Heart right ventricle (tissue), 16 donors: ENCODE measurements at regions not wholly inside any gene's neighbourhood (a gene's known extent, or its start where the extent isn't known, plus 50 kb on each side); places are given as distances from the start of the nearest gene placed in this dataset.
"Not testable (repeated sequence)": the region's sequence is repeated elsewhere in the genome, so short reads cannot be mapped to it uniquely, and the experiment has no call there.

Source experiments
- ATAC-seq, 8 donors: fragments of 200-7000 bp; cut with Tn5 transposase; one replicate each; pipeline ENCODE4 v1.9.1; 2020; ENCODE audit warnings: mild to moderate bottlenecking in 8 of 8, moderate library complexity in 8 of 8, moderate number of reproducible peaks in 1 of 8
- DNase-seq, 2 donors: peaks; one replicate each; pipeline ENCODE4 v3.0.0-alpha.2; 2020
- H3K27ac ChIP-seq, 10 donors: fragments of 200-600 bp; sonication (generic) in 2 of 10; one replicate each; pipeline versions ENCODE4 v1.5.0 to v1.8.0; 2020 to 2022; ENCODE audit warnings: mild to moderate bottlenecking in 3 of 10
- H3K27me3 ChIP-seq, 7 donors: fragments of 200-600 bp; one replicate each; pipeline ENCODE4 v1.8.0; 2021 to 2022; ENCODE audit warnings: mild to moderate bottlenecking in 2 of 7
- H3K36me3 ChIP-seq, 9 donors: fragments of 200-600 bp; sonication (generic) in 1 of 9; one replicate each; pipeline versions ENCODE4 v1.5.0 to v1.8.0; 2020 to 2022; ENCODE audit warnings: mild to moderate bottlenecking in 2 of 9
- H3K4me1 ChIP-seq, 9 donors: fragments of 200-600 bp; sonication (generic) in 1 of 9; one replicate each; pipeline versions ENCODE4 v1.5.0 to v1.8.0; 2020 to 2022; ENCODE audit warnings: mild to moderate bottlenecking in 4 of 9
- H3K4me3 ChIP-seq, 10 donors: fragments of 200-600 bp; sonication (generic) in 2 of 10; one replicate each; pipeline versions ENCODE4 v1.5.0 to v1.8.0; 2020 to 2022; ENCODE audit warnings: mild to moderate bottlenecking in 7 of 10, moderate library complexity in 2 of 10
- H3K9me3 ChIP-seq, 11 donors: fragments of 200-600 bp in 10 of 11; sonication (generic) in 2 of 11; one replicate each; pipeline versions ENCODE4 v1.5.0 to v1.8.0; 2013 to 2022; ENCODE audit warnings: mild to moderate bottlenecking in 2 of 11, control low read depth in 1 of 11, moderate library complexity in 1 of 11
- WGBS, 2 donors: extraction: QIAGEN DNeasy Blood & Tissue Kit; methylation state at CpG; one replicate each; pipeline ENCODE4 v1.1.7; 2013; ENCODE audit warnings: inconsistent platforms in 1 of 2; 5-methylcytosine and 5-hydroxymethylcytosine counted together
- intact Hi-C, 10 donors: fragments of 100-400 bp; cut with DNase I; formaldehyde crosslinking; loops; one replicate each; pipeline versions ENCODE4 v1.11.1 to v1.14.2; 2022
- TF ChIP-seq, protein P1 (sequence below), 9 donors: fragments of 200-600 bp; sonication (generic) in 2 of 9; IDR thresholded peaks; one replicate each; pipeline versions ENCODE4 v1.5.0 to v1.8.0; 2021 to 2022; ENCODE audit warnings: antibody characterized with exemption in 9 of 9, mild to moderate bottlenecking in 5 of 9, moderate library complexity in 1 of 9
- donor health status: Arrhythmogenic right ventricular cardiomyopathy.
- donor health status: ischemic (EF 13 %, LVEDD 7.1; RV severe dilation, severe dysfunction).
- donor health status: healthy with polysubstance abuse.
- donor health status: DM: no; HTN: yes; CAD: no.
- donor health status: DM: no; HTN: no; CAD: no.
- donor health status: ischemic (EF 25% LVEDD 6.9; RV normal size, moderate dysfunction).
- donor health status: ischemic (EF 25% LVEDD 5.7; RV mildly dilated, moderate dysfunction).
- donor health status: healthy.
- donor health status: DM: yes; HTN: yes; CAD: no.
- donor health status: Ischemic cardiomyopathy.
- donor health status: ischemic (EF 35%, LVEDD 5.7; RV mildly dilated, moderate dysfunction).
- donor health status: nonischemic (EF 11% LVEDD 7.7; RV severe dilation, severe dysfunction).
- donor health status: DM: yes; HTN: yes; CAD: no.
- donor health status: PGD.
- donor health status: ischemic (EF 29% LVEDD 5.4; RV normal size, mild dysfunction).
- donor health status: nonischemic (EF 23%, LVEDD 6.1; RV moderate dilation, normal function).

DNA sequence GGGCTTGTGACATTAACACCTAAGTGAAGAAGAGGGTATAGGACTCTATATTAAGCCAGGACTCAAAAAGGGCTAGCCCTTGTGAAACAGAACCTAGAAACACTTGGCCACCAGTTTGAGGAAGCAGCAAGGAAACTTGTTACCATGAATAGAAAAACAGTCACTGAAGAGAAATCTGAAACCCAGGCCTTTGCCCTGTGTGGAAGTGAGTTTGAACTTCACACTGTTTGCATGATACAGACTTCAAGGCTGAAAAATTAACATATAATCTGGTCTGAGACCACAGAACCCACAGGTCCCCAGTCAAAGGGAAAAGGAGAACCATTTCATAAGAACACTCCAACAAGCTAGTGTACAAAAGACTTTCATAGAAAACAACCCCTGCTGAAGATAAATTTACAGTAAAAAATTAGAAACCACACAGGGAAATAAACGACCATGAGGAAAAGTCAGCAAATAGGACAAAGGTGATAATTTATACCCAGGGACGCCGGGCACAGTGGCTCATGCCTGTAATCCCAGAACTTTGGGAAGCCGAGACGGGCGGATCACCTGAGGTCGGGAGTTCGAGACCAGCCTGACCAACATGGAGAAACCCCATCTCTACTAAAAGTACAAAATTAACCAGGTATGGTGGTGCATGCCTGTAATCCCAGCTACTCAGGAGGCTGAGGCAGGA is 76.1 kb downstream of the SKIDA1 start:
- H3K27me3 ChIP-seq = no peaks in the 10 kb centered on the region
- ATAC-seq (no peak), DNase-seq (no peak)
- no peak overlapping the region for H3K27ac ChIP-seq
- peaks cover 0 to 15% (median 4%) of the 10 kb centered on the region in 11 donors for H3K9me3 ChIP-seq
- H3K4me1 ChIP-seq = no peaks in the 10 kb centered on the region
- intact Hi-C loops = no loop called here
- no peak overlapping the region for H3K4me3 ChIP-seq
- 92 to 97% methylated on average over 8 of the region's 8 CpGs for WGBS, 2 donors
- H3K36me3 ChIP-seq = no peaks in the 10 kb centered on the region
- TF ChIP-seq, protein P1, sequence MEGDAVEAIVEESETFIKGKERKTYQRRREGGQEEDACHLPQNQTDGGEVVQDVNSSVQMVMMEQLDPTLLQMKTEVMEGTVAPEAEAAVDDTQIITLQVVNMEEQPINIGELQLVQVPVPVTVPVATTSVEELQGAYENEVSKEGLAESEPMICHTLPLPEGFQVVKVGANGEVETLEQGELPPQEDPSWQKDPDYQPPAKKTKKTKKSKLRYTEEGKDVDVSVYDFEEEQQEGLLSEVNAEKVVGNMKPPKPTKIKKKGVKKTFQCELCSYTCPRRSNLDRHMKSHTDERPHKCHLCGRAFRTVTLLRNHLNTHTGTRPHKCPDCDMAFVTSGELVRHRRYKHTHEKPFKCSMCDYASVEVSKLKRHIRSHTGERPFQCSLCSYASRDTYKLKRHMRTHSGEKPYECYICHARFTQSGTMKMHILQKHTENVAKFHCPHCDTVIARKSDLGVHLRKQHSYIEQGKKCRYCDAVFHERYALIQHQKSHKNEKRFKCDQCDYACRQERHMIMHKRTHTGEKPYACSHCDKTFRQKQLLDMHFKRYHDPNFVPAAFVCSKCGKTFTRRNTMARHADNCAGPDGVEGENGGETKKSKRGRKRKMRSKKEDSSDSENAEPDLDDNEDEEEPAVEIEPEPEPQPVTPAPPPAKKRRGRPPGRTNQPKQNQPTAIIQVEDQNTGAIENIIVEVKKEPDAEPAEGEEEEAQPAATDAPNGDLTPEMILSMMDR (IDR thresholded peaks at IDR 0.05) = no peak

DNA sequence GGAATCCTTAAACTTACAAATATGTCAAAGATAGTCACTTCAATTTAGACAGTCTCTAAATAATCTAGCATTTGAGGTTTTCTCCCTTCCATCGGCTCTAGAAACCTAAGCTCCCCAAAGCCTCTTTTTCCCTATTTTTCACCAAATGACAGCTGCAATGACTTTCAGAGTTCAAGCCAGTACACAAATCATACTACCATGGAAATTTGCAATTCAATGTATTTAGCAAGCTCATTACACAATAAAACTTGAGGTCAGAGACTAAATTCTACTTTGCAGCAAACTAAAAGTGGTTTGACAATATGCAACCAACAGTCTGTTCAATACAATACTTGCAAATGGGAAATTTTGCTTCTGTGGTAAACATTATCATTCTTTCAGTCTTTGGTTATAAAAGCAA is 80.3 kb downstream of the SKIDA1 start:
- DNase-seq = no peak
- no peaks in the 10 kb centered on the region for H3K4me1 ChIP-seq
- ATAC-seq = no peak
- H3K36me3 ChIP-seq = no peaks in the 10 kb centered on the region
- 90% methylated on average over 1 of the region's 1 CpG for WGBS, 2 donors
- no peaks in the 10 kb centered on the region for H3K27me3 ChIP-seq
- peaks cover 0 to 13% (median 4%) of the 10 kb centered on the region in 11 donors for H3K9me3 ChIP-seq
- intact Hi-C loops = no loop called here
- no peak overlapping the region for H3K4me3 ChIP-seq
- TF ChIP-seq, protein P1 (IDR thresholded peaks at IDR 0.05) = no peak
- no peak overlapping the region for H3K27ac ChIP-seq

DNA sequence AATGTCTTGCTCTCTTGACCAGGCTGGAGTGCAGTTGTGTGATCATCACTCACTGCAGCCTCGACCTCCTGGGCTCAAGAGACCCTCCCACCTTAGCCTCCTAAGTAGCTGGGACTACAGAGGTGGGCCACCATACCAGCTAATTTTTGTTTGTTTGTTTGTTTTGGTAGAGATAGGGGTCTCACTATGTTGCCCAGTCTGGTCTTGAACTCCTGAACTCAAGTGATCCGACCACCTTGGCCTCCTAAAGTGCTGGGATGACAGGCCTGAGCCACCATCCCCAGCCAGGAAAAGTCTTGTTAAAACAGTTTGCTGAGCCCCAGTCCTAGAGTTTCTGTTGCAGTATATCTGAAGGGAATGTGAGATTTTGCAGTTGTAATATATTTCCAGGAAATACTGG is 83.9 kb downstream of the SKIDA1 start:
- no peaks in the 10 kb centered on the region for H3K4me1 ChIP-seq
- H3K9me3 ChIP-seq = no peaks in the 10 kb centered on the region
- H3K27ac ChIP-seq = no peak overlapping the region
- no peaks in the 10 kb centered on the region for H3K27me3 ChIP-seq
- intact Hi-C loops = no loop called here
- DNase-seq = no peak
- ATAC-seq = no peak
- no peaks in the 10 kb centered on the region for H3K36me3 ChIP-seq
- no peak overlapping the region for H3K4me3 ChIP-seq
- WGBS, 2 donors = 89 to 94% methylated on average over 2 of the region's 2 CpGs
- TF ChIP-seq, protein P1 (IDR thresholded peaks at IDR 0.05) = no peak

DNA sequence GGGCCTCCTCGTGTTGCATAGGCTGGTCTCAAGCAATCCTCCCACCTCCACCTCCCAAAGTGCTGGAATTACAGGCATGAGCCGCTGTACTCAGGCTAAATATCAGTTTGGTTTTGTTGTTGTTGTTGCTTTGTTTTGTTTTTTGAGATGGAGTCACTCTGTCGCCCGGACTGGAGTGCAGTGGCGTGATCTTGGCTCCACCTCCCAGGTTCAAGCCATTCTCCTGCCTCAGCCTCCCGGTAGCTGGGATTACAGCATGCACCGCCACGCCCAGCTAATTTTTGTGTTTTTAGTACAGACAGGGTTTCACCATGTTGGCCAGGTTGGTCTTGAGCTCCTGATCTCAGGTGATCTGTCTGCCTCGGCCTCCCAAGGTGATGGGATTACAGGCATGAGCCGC is 86.6 kb downstream of the SKIDA1 start:
- H3K27ac ChIP-seq, H3K4me1 ChIP-seq, H3K36me3 ChIP-seq, intact Hi-C loops, H3K4me3 ChIP-seq, DNase-seq, H3K9me3 ChIP-seq, ATAC-seq, H3K27me3 ChIP-seq: not testable (repeated sequence)
- 74 to 84% methylated on average over 10 of the region's 10 CpGs for WGBS, 2 donors

DNA sequence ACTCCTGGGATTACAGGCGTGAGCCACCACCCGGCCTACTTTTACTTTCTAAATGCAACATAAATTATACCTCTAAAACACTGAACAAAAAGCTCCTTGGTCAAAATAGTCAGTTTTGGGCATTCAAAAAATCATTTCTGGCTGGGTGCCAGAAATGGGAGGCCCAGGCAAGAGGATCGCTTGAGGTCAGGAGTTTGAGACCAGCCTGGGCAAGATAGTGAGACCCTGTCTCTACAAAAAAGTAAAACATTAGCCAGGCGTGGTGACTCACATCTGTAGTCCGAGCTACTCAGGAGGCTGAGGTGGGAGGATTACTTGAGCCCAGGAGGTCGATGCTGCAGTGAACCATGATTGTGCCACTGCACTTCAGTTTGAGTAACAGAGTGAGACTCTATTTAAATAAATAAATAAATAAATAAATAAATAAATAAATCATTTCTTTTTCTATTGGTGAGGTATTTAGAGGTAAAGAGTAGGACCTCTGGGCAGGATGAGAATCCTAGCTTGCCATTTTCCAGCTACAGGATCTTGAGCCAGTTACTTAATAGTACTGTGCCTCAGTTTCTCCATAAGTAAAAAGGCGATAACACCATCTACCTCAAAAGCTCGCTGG is 87.6 kb downstream of the SKIDA1 start:
- H3K36me3 ChIP-seq = no peaks in the 10 kb centered on the region
- TF ChIP-seq, protein P1 (IDR thresholded peaks at IDR 0.05) = no peak
- intact Hi-C loops = no loop called here
- no peaks in the 10 kb centered on the region for H3K27me3 ChIP-seq
- H3K4me1 ChIP-seq = no peaks in the 10 kb centered on the region
- no peaks in the 10 kb centered on the region for H3K9me3 ChIP-seq
- no peak overlapping the region for H3K4me3 ChIP-seq
- no peak overlapping the region for H3K27ac ChIP-seq
- ATAC-seq = no peak
- DNase-seq = no peak
- WGBS, 2 donors = 92 to 94% methylated on average over 8 of the region's 8 CpGs
